ENCODE measurements at regions not wholly inside any gene's neighbourhood (a gene's known extent, or its start where the extent isn't known, plus 50 kb on each side); places are given as distances from the start of the nearest gene placed in this dataset.

- in situ Hi-C loops (cut with HindIII; ENCODE audit: low sequenced_read_pairs), result no loop called here
- DNase-seq (ENCODE audit: low read depth), result no peak
- no peak overlapping the region for H3K4me3 ChIP-seq (ENCODE audit: low read depth, low read length)
- TF ChIP-seq CTCF (IDR thresholded peaks at IDR 0.05; ENCODE audit: low read depth, low read length, missing control alignments), result no peak
Measured at GRCh38 chr1:104718752-104719151, 969.1 kb downstream of the AMY1C start.

GRCh38 chr1:104720741-104721140 lies 971.0 kb downstream of the AMY1C start:
- DNase-seq (ENCODE audit: low read depth), result no peak
- no peak for TF ChIP-seq CTCF (IDR thresholded peaks at IDR 0.05; ENCODE audit: low read depth, low read length, missing control alignments)
- in situ Hi-C loops (cut with HindIII; ENCODE audit: low sequenced_read_pairs), result no loop called here
- no peak overlapping the region for H3K4me3 ChIP-seq (ENCODE audit: low read depth, low read length)

- DNase-seq (ENCODE audit: low read depth), result no peak
- no peak overlapping the region for H3K4me3 ChIP-seq (ENCODE audit: low read depth, low read length)
- TF ChIP-seq CTCF (IDR thresholded peaks at IDR 0.05; ENCODE audit: low read depth, low read length, missing control alignments), result no peak
- in situ Hi-C loops (cut with HindIII; ENCODE audit: low sequenced_read_pairs), result no loop called here
Measured at GRCh38 chr1:104726917-104727316, 977.2 kb downstream of the AMY1C start.

GRCh38 chr1:104733866-104734265 lies 984.2 kb downstream of the AMY1C start:
- H3K4me3 ChIP-seq (ENCODE audit: low read depth, low read length), result no peak overlapping the region
- no peak for TF ChIP-seq CTCF (IDR thresholded peaks at IDR 0.05; ENCODE audit: low read depth, low read length, missing control alignments)
- in situ Hi-C loops (cut with HindIII; ENCODE audit: low sequenced_read_pairs), result no loop called here
- DNase-seq (ENCODE audit: low read depth), result no peak

GRCh38 chr1:104745875-104746274 lies 996.2 kb downstream of the AMY1C start:
- DNase-seq (ENCODE audit: low read depth), result no peak
- no peak overlapping the region for H3K4me3 ChIP-seq (ENCODE audit: low read depth, low read length)
- TF ChIP-seq CTCF (IDR thresholded peaks at IDR 0.05; ENCODE audit: low read depth, low read length, missing control alignments), result no peak
- in situ Hi-C loops (cut with HindIII; ENCODE audit: low sequenced_read_pairs), result no loop called here

GRCh38 chr1:104746994-104747393 lies 997.3 kb downstream of the AMY1C start:
- no peak for DNase-seq (ENCODE audit: low read depth)
- in situ Hi-C loops (cut with HindIII; ENCODE audit: low sequenced_read_pairs), result no loop called here
- no peak overlapping the region for H3K4me3 ChIP-seq (ENCODE audit: low read depth, low read length)
- no peak for TF ChIP-seq CTCF (IDR thresholded peaks at IDR 0.05; ENCODE audit: low read depth, low read length, missing control alignments)

GRCh38 chr1:104760017-104760416 lies 1010.3 kb downstream of the AMY1C start:
- DNase-seq (ENCODE audit: low read depth), result no peak
- TF ChIP-seq CTCF (IDR thresholded peaks at IDR 0.05; ENCODE audit: low read depth, low read length, missing control alignments), result no peak
- in situ Hi-C loops (cut with HindIII; ENCODE audit: low sequenced_read_pairs), result no loop called here
- no peak overlapping the region for H3K4me3 ChIP-seq (ENCODE audit: low read depth, low read length)
